ENCODE measurements at regions not wholly inside any gene's neighbourhood (a gene's known extent, or its start where the extent isn't known, plus 50 kb on each side); places are given as distances from the start of the nearest gene placed in this dataset.

- TF ChIP-seq ESRRA (IDR thresholded peaks at IDR 0.05; ENCODE audit: borderline replicate concordance, low read length), result no peak
- no peak for TF ChIP-seq SREBF2 (IDR thresholded peaks at IDR 0.05)
- no peak for TF ChIP-seq CTCF (IDR thresholded peaks at IDR 0.05)
- TF ChIP-seq CBX8 (IDR thresholded peaks at IDR 0.05), result no peak
- TF ChIP-seq RNF2 (IDR thresholded peaks at IDR 0.05; ENCODE audit: borderline replicate concordance, low read depth), result no peak
- TF ChIP-seq MAZ (IDR thresholded peaks at IDR 0.05; ENCODE audit: borderline replicate concordance, low read depth, low read length), result no peak
- TF ChIP-seq HDAC2 (IDR thresholded peaks at IDR 0.05), result no peak
Measured at GRCh38 chr6:154572556-154572955, 62.1 kb upstream of the CNKSR3 start.

All from A549 (cell line).